DOHH2 (cell line): ENCODE measurements at regions not wholly inside any gene's neighbourhood (a gene's known extent, or its start where the extent isn't known, plus 50 kb on each side); places are given as distances from the start of the nearest gene placed in this dataset.

Experiments
- H3F3A ChIP-seq: fragments of 200-600 bp; sonication (generic), shearing (Covaris generic); 2 replicates; pipeline ENCODE4 v1.6.0; 2016; ENCODE audit warnings: antibody characterized with exemption, mild to moderate bottlenecking; ENCODE audit not compliant: control insufficient read depth, insufficient read depth
- H3K27ac ChIP-seq: fragments of 200-600 bp; sonication (generic); 2 replicates; pipeline ENCODE4 v1.5.1; 2014; ENCODE audit warnings: low read depth, mild to moderate bottlenecking, low read length, moderate library complexity
- H3K27me3 ChIP-seq: fragments of 200-600 bp; sonication (generic); 2 replicates; pipeline ENCODE4 v1.6.1; 2014; ENCODE audit warnings: mild to moderate bottlenecking, low read length, mixed read lengths; ENCODE audit not compliant: control insufficient read depth
- H3K36me3 ChIP-seq: fragments of 200-600 bp; sonication (generic); 2 replicates; pipeline ENCODE4 v1.6.1; 2014; ENCODE audit warnings: mild to moderate bottlenecking, low read length, moderate library complexity, mixed read lengths; ENCODE audit not compliant: control insufficient read depth
- H3K4me1 ChIP-seq: fragments of 200-600 bp; sonication (generic); 2 replicates; pipeline ENCODE4 v1.6.1; 2014; ENCODE audit warnings: mild to moderate bottlenecking, low read length, mixed read lengths; ENCODE audit not compliant: control insufficient read depth
- H3K4me2 ChIP-seq: fragments of 200-600 bp; sonication (generic); 2 replicates; pipeline ENCODE4 v1.6.0; 2014; ENCODE audit warnings: mild to moderate bottlenecking, low read length, moderate library complexity
- H3K4me3 ChIP-seq: fragments of 200-600 bp; sonication (generic); 2 replicates; pipeline ENCODE4 v1.5.1; 2014; ENCODE audit warnings: mild to moderate bottlenecking, low read length, mixed read lengths
- H3K79me2 ChIP-seq: fragments of 200-600 bp; sonication (generic); 2 replicates; pipeline ENCODE4 v1.6.1; 2014; ENCODE audit warnings: mild to moderate bottlenecking, low read length, mixed read lengths; ENCODE audit not compliant: control insufficient read depth
- H3K9me2 ChIP-seq: fragments of 200-600 bp; sonication (generic); replicated peaks from 2 replicates; pipeline ENCODE4 v1.6.1; 2014; ENCODE audit warnings: mild to moderate bottlenecking, low read length, mixed read lengths; ENCODE audit not compliant: control insufficient read depth
- H3K9me3 ChIP-seq: fragments of 200-600 bp; sonication (generic); 2 replicates; pipeline ENCODE4 v1.6.1; 2014; ENCODE audit warnings: antibody characterized with exemption, low read length, mixed read lengths; ENCODE audit not compliant: control insufficient read depth, insufficient read depth
- H4K20me1 ChIP-seq: fragments of 200-600 bp; sonication (generic); 2 replicates; pipeline ENCODE4 v1.6.0; 2014; ENCODE audit warnings: low read depth, mild to moderate bottlenecking, antibody characterized with exemption, low read length, moderate library complexity; ENCODE audit not compliant: control insufficient read depth, insufficient read depth
- CTCF ChIP-seq: fragments of 200-600 bp; sonication (generic); IDR thresholded peaks from one replicate; pipeline ENCODE4 v1.5.1; 2014; ENCODE audit warnings: antibody characterized with exemption, mild to moderate bottlenecking, low read depth, low read length; ENCODE audit not compliant: poor library complexity, severe bottlenecking
- EZH2phosphoT487 ChIP-seq: fragments of 200-600 bp; sonication (generic); IDR thresholded peaks from 2 replicates; pipeline ENCODE4 v1.6.1; 2017; ENCODE audit warnings: borderline replicate concordance, mild to moderate bottlenecking, antibody characterized with exemption, low read length, moderate library complexity, mixed read lengths

- Histone ChIP-seq H3K27me3 (no peaks in the 10 kb centered on the region), H3K4me3 (no peak overlapping the region), H3F3A (no peaks in the 10 kb centered on the region), H3K4me1 (no peaks in the 10 kb centered on the region), H3K36me3 (no peaks in the 10 kb centered on the region), H4K20me1 (no peaks in the 10 kb centered on the region), H3K79me2 (no peaks in the 10 kb centered on the region), H3K4me2 (no peak overlapping the region), H3K9me3 (no peaks in the 10 kb centered on the region), H3K27ac (no peak overlapping the region), H3K9me2 (no peaks in the 10 kb centered on the region)
- TF ChIP-seq CTCF (no peak), EZH2phosphoT487 (no peak)
Measured at GRCh38 chr14:62429683-62430082, 615.6 kb downstream of the KCNH5 start.

- no peak overlapping the region for H3K27ac ChIP-seq
- H3K36me3 ChIP-seq = no peaks in the 10 kb centered on the region
- H3K9me3 ChIP-seq = no peaks in the 10 kb centered on the region
- H3F3A ChIP-seq = no peaks in the 10 kb centered on the region
- H3K4me3 ChIP-seq = no peak overlapping the region
- H3K9me2 ChIP-seq = no peaks in the 10 kb centered on the region
- H3K79me2 ChIP-seq = no peaks in the 10 kb centered on the region
- no peak overlapping the region for H3K4me2 ChIP-seq
- no peak for TF ChIP-seq CTCF
- TF ChIP-seq EZH2phosphoT487 = no peak
- H4K20me1 ChIP-seq = no peaks in the 10 kb centered on the region
- no peaks in the 10 kb centered on the region for H3K4me1 ChIP-seq
- H3K27me3 ChIP-seq = no peaks in the 10 kb centered on the region
Measured at GRCh38 chr14:62431496-62431895, 613.8 kb downstream of the KCNH5 start.

GRCh38 chr14:62432955-62433354 lies 612.3 kb downstream of the KCNH5 start:
- Histone ChIP-seq H3K9me2 (no peaks in the 10 kb centered on the region), H3F3A (no peaks in the 10 kb centered on the region), H3K36me3 (no peaks in the 10 kb centered on the region), H4K20me1 (no peaks in the 10 kb centered on the region), H3K4me3 (no peak overlapping the region), H3K27me3 (no peaks in the 10 kb centered on the region), H3K4me1 (no peaks in the 10 kb centered on the region), H3K27ac (no peak overlapping the region), H3K4me2 (no peak overlapping the region), H3K79me2 (no peaks in the 10 kb centered on the region), H3K9me3 (no peaks in the 10 kb centered on the region)
- TF ChIP-seq EZH2phosphoT487 = no peak

GRCh38 chr14:62436261-62436660 lies 609.0 kb downstream of the KCNH5 start:
- H3F3A ChIP-seq = no peaks in the 10 kb centered on the region
- H4K20me1 ChIP-seq = no peaks in the 10 kb centered on the region
- no peaks in the 10 kb centered on the region for H3K79me2 ChIP-seq
- H3K4me2 ChIP-seq = no peak overlapping the region
- H3K4me3 ChIP-seq = no peak overlapping the region
- TF ChIP-seq EZH2phosphoT487 (no peak), CTCF (no peak)
- H3K9me2 ChIP-seq = no peaks in the 10 kb centered on the region
- no peaks in the 10 kb centered on the region for H3K4me1 ChIP-seq
- H3K27me3 ChIP-seq = no peaks in the 10 kb centered on the region
- no peak overlapping the region for H3K27ac ChIP-seq
- H3K36me3 ChIP-seq = no peaks in the 10 kb centered on the region
- H3K9me3 ChIP-seq = peaks cover 4% of the 10 kb centered on the region; the same call in 1 of the 2 replicates
